ENCODE measurements at regions not wholly inside any gene's neighbourhood (a gene's known extent, or its start where the extent isn't known, plus 50 kb on each side); places are given as distances from the start of the nearest gene placed in this dataset.
"Not testable (repeated sequence)": the region's sequence is repeated elsewhere in the genome, so short reads cannot be mapped to it uniquely, and the experiment has no call there.

- TF ChIP-seq, protein P1, sequence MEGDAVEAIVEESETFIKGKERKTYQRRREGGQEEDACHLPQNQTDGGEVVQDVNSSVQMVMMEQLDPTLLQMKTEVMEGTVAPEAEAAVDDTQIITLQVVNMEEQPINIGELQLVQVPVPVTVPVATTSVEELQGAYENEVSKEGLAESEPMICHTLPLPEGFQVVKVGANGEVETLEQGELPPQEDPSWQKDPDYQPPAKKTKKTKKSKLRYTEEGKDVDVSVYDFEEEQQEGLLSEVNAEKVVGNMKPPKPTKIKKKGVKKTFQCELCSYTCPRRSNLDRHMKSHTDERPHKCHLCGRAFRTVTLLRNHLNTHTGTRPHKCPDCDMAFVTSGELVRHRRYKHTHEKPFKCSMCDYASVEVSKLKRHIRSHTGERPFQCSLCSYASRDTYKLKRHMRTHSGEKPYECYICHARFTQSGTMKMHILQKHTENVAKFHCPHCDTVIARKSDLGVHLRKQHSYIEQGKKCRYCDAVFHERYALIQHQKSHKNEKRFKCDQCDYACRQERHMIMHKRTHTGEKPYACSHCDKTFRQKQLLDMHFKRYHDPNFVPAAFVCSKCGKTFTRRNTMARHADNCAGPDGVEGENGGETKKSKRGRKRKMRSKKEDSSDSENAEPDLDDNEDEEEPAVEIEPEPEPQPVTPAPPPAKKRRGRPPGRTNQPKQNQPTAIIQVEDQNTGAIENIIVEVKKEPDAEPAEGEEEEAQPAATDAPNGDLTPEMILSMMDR (IDR thresholded peaks at IDR 0.05; ENCODE audit: low read depth, low read length): no peak
- DNase-seq (ENCODE audit: extremely low read depth, low read depth): no peak
These were observed 64.0 kb downstream of the GPRASP3 start for GRCh38 chrX:102784550-102784949.

DNA sequence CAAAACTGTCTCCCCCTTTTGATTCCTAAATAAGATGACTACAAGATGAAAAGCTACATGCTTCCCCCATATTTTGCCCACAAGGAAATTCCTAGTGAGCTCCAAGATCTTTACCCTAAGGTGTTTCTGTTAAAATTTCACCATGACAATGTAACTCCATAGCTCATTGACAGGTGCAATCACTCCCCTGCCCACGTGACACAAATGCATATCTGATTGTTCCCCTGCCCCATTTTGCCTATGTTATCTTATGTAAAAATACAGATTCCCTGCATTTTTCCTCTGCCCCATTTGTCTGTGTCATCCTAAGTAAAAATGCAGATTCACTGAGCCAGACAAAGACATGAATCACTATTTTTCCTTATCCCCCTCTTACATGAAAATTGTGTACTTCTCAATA lies 66.7 kb downstream of the GPRASP3 start:
- TF ChIP-seq, protein P1 (IDR thresholded peaks at IDR 0.05; ENCODE audit: low read depth, low read length): no peak
- no peak for DNase-seq (ENCODE audit: extremely low read depth, low read depth)

- TF ChIP-seq, protein P1 (IDR thresholded peaks at IDR 0.05; ENCODE audit: low read depth, low read length): no peak
- DNase-seq (ENCODE audit: extremely low read depth, low read depth): no peak
These were observed 87.8 kb downstream of the GPRASP3 start for GRCh38 chrX:102808336-102808735.

DNA sequence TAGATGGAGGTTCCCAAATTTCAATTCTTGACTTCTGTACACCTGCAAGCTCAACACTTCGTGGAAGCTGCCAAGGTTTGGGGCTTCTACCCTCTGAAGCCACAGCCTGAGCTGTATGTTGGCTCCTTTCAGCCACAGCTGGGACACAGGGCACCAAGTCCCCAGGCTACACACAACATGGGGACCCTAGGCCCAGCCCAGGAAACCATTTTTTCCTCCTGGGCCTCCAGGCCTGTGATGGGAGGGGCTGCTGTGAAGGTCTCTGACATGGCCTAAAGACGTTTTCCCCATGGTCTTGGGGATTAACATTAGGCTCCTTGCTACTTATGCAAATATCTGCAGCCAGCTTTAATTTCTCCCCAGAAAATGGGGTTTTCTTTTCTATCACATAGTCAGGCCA lies 97.7 kb downstream of the GPRASP3 start:
- not testable (repeated sequence) for DNase-seq (ENCODE audit: extremely low read depth, low read depth)

- peak; percentile 14 for DNase-seq (ENCODE audit: extremely low read depth, low read depth)
- TF ChIP-seq, protein P1 (IDR thresholded peaks at IDR 0.05; ENCODE audit: low read depth, low read length): no peak
These were observed 104.4 kb upstream of the RAB40AL start for GRCh38 chrX:102832661-102833060.

- no peak for DNase-seq (ENCODE audit: extremely low read depth, low read depth)
- TF ChIP-seq, protein P1 (IDR thresholded peaks at IDR 0.05; ENCODE audit: low read depth, low read length): no peak
These were observed 103.9 kb upstream of the RAB40AL start for GRCh38 chrX:102833136-102833535.

DNA sequence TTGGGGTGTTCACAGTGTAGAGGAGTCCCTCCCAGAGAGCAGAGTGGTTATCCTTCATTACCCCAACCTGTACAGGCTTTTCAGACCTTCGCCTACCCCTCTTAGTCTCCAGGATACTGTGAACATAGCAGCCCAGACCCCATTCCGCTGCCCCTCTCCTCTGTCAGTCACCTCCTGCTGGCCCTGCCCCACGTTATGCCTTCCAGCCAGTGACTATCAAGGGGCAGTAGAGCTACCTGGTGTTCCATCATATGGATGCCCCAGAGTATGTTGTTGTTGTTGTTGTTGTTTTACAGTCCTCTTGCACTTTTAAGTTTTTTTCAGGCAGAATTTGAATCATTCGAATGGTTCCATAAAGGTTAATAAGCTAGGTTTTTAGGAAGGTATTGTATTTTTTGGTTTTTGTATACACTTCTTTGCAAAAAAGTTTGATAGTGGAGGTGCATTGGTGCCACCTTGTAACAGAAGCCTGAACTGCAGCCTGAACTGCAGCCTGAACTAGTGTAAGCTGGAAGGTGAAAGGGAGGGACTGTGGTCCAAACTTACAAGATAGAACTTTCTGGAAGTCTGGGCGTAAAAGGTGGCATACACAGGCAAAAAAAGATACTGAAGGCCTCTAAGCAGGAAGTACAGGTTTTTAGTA lies 101.4 kb upstream of the RAB40AL start:
- no peak for DNase-seq (ENCODE audit: extremely low read depth, low read depth)
- TF ChIP-seq, protein P1 (IDR thresholded peaks at IDR 0.05; ENCODE audit: low read depth, low read length): peak; percentile 62

DNA sequence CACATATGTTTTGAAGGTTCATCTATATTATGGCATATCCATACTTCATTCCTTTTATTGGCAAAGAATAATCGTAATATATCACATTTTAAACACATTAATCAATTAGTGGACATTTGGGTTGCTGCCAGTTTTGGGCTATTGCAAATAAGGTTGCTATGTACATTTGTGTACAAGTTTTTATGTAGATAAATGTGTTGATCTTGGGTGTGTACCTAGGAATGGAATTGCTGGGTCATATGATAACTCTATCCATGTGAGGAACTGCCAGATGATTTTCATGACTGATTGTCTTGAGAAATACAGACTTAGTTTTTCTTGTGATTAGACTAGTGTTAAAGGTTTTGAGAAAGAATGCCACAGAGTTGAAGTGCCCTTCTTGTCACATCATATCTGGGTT lies 99.2 kb upstream of the RAB40AL start:
- TF ChIP-seq, protein P1 (IDR thresholded peaks at IDR 0.05; ENCODE audit: low read depth, low read length): no peak
- no peak for DNase-seq (ENCODE audit: extremely low read depth, low read depth)
